ENCODE measurements at regions not wholly inside any gene's neighbourhood (a gene's known extent, or its start where the extent isn't known, plus 50 kb on each side); places are given as distances from the start of the nearest gene placed in this dataset.

GRCh38 chr18:59963229-59963628 lies 63.4 kb downstream of the PMAIP1 start:
- H3K36me3 ChIP-seq (ENCODE audit: insufficient read depth, low read length, poor library complexity, severe bottlenecking): no peaks in the 10 kb centered on the region
- POLR2A ChIA-PET (ENCODE audit: low non-redundant PET): no interaction called here
- no peak for DNase-seq (ENCODE audit: low spot score)
- H3K9me3 ChIP-seq (ENCODE audit: low read depth, low read length, poor library complexity, severe bottlenecking): no peaks in the 10 kb centered on the region
- H3K4me1 ChIP-seq (ENCODE audit: insufficient read depth, low read length, poor library complexity, severe bottlenecking): no peaks in the 10 kb centered on the region
- TF ChIP-seq CTCF (conservative IDR thresholded peaks at IDR 0.05; ENCODE audit: low read depth, low read length): no peak
- TF ChIP-seq EZH2 (IDR thresholded peaks at IDR 0.05; ENCODE audit: borderline replicate concordance, low read depth, low read length, poor library complexity, severe bottlenecking): no peak
- intact Hi-C loops (cut with micrococcal nuclease; ENCODE audit: unreplicated experiment): no loop called here
- no TSS peak for BruUV-seq (replicated peaks)
- H3K4me3 ChIP-seq (ENCODE audit: low read depth, low read length, poor library complexity, severe bottlenecking): no peak overlapping the region
- peaks cover 9% of the 10 kb centered on the region for H3K27me3 ChIP-seq (replicated peaks; ENCODE audit: insufficient read depth, low read depth, low read length, poor library complexity)
- CTCF ChIA-PET: no interaction called here
- H3K27ac ChIP-seq (ENCODE audit: low read depth, low read length, poor library complexity, severe bottlenecking): no peak overlapping the region

- H3K4me3 ChIP-seq (ENCODE audit: low read depth, low read length, poor library complexity, severe bottlenecking): no peak overlapping the region
- no peak for DNase-seq (ENCODE audit: low spot score)
- H3K36me3 ChIP-seq (ENCODE audit: insufficient read depth, low read length, poor library complexity, severe bottlenecking): no peaks in the 10 kb centered on the region
- no TSS peak for BruUV-seq (replicated peaks)
- peaks cover 3% of the 10 kb centered on the region for H3K4me1 ChIP-seq (ENCODE audit: insufficient read depth, low read length, poor library complexity, severe bottlenecking)
- ChIA-PET POLR2A (ENCODE audit: low non-redundant PET) (no interaction called here), CTCF (no interaction called here)
- peaks cover 9% of the 10 kb centered on the region for H3K27me3 ChIP-seq (replicated peaks; ENCODE audit: insufficient read depth, low read depth, low read length, poor library complexity)
- no peak for TF ChIP-seq EZH2 (IDR thresholded peaks at IDR 0.05; ENCODE audit: borderline replicate concordance, low read depth, low read length, poor library complexity, severe bottlenecking)
- TF ChIP-seq CTCF (conservative IDR thresholded peaks at IDR 0.05; ENCODE audit: low read depth, low read length): no peak
- H3K27ac ChIP-seq (ENCODE audit: low read depth, low read length, poor library complexity, severe bottlenecking): no peak overlapping the region
- intact Hi-C loops (cut with micrococcal nuclease; ENCODE audit: unreplicated experiment): no loop called here
- H3K9me3 ChIP-seq (ENCODE audit: low read depth, low read length, poor library complexity, severe bottlenecking): no peaks in the 10 kb centered on the region
Observed at GRCh38 chr18:59961070-59961469, 61.3 kb downstream of the PMAIP1 start.

GRCh38 chr18:59960272-59960671 lies 60.5 kb downstream of the PMAIP1 start:
- H3K27me3 ChIP-seq (replicated peaks; ENCODE audit: insufficient read depth, low read depth, low read length, poor library complexity): peaks cover 2% of the 10 kb centered on the region
- H3K9me3 ChIP-seq (ENCODE audit: low read depth, low read length, poor library complexity, severe bottlenecking): no peaks in the 10 kb centered on the region
- no peaks in the 10 kb centered on the region for H3K36me3 ChIP-seq (ENCODE audit: insufficient read depth, low read length, poor library complexity, severe bottlenecking)
- CTCF ChIA-PET: no interaction called here
- no TSS peak for BruUV-seq (replicated peaks)
- intact Hi-C loops (cut with micrococcal nuclease; ENCODE audit: unreplicated experiment): no loop called here
- DNase-seq (ENCODE audit: low spot score): no peak
- TF ChIP-seq CTCF (conservative IDR thresholded peaks at IDR 0.05; ENCODE audit: low read depth, low read length): no peak
- no peak for TF ChIP-seq EZH2 (IDR thresholded peaks at IDR 0.05; ENCODE audit: borderline replicate concordance, low read depth, low read length, poor library complexity, severe bottlenecking)
- H3K4me1 ChIP-seq (ENCODE audit: insufficient read depth, low read length, poor library complexity, severe bottlenecking): peaks cover 3% of the 10 kb centered on the region
- POLR2A ChIA-PET (ENCODE audit: low non-redundant PET): no interaction called here
- H3K4me3 ChIP-seq (ENCODE audit: low read depth, low read length, poor library complexity, severe bottlenecking): no peak overlapping the region
- H3K27ac ChIP-seq (ENCODE audit: low read depth, low read length, poor library complexity, severe bottlenecking): no peak overlapping the region

Measured in A673 (cell line).